NCI-H1694 (cell line): ENCODE measurements at regions not wholly inside any gene's neighbourhood (a gene's known extent, or its start where the extent isn't known, plus 50 kb on each side); places are given as distances from the start of the nearest gene placed in this dataset.

Experiments
- DNase-seq: peaks from one replicate; lab custom pipeline; 2025; lab: John Stamatoyannopoulos, UW

DNA sequence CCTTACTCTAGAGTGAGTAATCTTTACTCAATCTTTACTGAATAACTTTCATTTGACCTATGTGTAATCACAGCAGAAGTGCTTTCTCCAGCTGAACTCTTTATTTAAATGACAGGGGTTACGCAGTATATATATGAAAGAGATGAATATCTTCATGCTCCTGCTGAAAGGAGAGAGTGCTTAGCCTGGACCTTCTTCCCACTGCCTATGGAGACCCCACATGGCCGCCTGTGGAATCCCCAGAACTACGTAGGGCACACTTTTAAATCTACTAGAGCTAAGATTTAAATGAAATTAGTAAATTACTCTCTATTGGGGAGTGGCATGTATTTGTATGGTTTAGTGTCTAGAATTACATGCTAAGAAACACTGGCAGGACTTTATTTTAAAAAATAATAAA, 391.2 kb downstream of the ANKRD50 start:
- DNase-seq, result no peak

DNA sequence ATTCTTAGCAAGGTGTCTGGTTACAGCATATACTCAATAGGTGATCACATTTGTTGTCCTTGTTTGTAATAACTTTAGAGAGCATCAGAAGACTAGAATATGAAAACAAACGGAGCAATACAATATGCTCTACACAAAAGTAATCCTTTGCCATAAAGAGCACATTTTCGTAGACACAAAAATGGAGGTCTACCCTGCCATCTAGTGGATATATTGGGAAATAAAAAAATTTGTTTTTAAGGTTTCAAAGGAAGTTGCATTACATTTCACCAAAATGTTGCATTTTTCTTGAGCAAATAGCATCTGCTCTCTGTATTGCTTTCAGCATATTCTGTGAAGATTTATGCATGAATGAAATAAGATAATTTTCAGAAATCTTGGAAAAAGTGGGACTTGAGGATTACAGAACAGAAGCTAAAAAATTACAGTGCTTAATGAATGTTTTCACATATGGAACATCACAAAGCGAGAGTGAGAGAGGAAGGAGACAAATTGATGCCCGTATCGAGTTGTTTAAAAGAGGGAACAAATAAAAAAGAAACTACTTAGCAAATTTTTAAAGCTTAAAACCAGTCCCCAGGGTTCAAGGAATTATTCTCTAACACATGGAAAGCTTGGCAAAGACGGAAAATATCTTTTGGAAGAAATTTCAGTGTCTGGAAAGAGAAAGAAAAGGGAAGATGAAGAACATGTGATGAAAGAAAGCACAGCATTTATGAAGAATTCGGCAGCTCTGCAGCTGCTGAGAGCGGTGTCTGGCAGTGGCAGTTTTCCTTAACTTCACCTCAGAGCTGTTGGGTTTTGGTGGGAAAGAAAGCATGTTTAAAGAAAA, 390.1 kb downstream of the ANKRD50 start:
- peak; percentile 14 for DNase-seq

DNA sequence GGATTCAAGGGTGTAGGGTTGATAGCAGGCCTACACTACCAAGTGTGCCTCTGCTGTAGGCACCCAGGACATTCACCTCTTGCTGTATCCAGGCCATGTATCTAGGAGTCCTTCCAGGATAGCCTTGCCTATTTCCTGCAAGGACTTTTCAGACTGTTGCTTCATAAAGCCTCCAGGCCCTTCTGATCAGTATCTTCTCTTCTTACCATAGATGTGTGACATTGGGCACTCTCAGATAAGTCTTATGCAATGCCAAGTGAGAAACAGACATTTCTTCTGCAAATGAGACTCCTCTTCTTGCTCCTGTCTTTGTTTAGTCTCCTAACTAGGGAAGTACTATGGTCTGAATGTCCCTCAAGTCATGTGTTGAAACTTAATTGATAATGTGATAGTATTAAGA, 386.8 kb downstream of the ANKRD50 start:
- no peak for DNase-seq

DNA sequence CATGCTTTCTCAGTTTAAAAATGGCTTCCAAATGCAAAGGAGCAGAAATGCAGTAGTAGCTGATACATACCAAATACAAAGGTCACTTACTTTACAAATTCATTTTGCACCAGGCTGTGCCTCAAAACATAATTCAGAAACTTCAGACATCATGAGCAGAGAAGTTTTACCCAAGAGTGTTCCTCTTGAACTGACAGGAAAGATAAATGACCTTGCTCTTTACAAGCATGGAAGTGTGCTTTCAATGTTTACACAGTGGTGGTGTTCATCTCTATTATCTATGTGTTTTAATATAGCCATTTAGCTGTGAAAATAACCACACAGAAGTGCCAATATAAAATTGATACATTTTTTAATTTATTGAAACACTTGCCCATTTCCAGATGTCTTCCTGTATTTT, 383.4 kb downstream of the ANKRD50 start:
- DNase-seq, result no peak

DNA sequence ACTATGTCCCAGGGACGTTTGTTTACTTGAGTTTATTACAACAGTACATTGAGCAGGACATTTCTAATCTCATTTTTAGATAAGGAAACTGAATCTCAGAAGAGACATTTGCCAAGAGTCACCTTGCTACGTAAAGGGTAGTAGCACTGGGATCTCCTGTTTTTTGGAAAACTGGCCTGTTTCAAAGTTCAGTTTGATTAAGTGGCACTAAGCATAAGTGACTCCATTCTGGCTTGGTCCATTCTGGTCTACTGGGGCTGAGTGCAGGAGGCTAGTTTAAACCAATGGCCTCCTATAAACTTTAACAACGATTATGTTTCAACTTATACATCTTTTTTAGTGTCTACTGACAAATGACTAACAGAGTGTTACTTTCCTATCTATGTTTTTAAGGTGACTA, 382.5 kb downstream of the ANKRD50 start:
- no peak for DNase-seq

DNA sequence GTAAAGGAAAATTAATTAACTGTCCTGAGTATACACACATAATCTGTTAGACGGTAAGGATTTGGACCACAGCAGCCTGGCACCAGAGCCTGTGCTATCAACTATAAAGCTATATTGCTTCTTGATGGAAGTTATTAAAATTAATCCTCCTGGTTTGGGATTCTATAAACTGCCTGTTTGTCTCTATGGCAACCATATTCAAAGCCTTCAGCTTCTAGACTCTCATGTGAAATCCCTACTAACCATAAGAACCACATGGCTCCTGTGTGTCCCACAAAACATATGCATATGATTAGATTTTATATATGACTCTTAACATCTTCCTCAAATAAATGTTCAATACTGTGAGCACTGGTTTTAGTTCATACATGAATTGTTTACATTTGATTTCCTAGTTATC, 380.8 kb downstream of the ANKRD50 start:
- DNase-seq, result no peak

DNA sequence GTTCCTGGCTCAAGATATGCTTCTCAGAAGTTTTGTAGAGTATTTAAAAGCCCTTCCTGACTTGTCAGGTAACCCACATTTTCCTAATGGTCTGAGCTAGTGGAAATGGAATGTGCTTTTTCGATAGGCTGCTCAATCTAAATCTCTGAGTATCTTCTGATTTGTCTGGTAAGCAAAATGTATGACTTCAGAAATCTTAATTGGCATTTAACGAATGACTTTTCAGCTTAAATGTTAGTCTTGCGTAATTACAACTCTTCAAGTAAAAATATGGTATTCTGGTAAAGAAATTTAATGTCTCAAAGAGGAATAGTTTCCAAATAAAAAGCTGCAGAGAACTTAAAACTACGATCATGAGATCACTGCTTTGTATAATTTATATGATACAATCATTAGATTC, 379.1 kb downstream of the ANKRD50 start:
- DNase-seq, result no peak

DNA sequence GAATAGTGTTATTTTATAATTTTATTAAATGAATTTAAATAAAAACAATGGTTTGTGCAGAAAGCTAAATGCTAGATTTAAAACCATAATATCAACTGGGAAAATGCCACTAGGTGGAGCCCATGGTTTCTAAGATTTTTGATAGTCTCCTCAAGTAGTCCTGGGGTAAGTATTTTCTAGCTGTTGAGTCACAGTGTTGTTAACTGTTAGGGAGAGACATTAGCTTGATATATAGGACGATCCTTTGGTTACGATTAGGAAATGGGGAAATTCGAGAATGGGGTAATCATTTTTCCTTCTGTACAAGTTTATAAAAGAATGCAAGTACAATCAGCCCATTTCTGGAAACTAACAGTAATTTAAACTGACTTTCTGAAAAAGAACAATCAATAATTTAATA, 378.4 kb downstream of the ANKRD50 start:
- peak; percentile 12 for DNase-seq

DNA sequence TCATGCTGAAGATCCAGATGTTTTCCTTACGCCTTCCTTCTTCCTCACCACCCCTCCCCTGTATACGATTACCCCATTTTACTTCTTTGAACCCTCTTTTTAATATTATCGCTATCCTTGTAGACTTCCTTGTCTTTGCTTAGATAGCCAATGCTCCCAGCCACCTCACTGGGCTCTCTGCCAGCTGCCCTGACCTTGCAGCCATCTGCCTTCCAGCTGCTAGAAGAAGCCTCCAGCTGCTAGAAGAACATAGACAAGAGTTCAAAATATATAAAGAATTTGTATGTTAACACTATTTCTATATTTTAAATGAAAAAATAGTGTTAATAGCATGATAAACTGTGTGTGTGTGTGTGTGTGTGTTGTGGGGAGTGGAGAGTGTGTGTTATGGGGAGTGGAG, 374.7 kb downstream of the ANKRD50 start:
- DNase-seq, result no peak

DNA sequence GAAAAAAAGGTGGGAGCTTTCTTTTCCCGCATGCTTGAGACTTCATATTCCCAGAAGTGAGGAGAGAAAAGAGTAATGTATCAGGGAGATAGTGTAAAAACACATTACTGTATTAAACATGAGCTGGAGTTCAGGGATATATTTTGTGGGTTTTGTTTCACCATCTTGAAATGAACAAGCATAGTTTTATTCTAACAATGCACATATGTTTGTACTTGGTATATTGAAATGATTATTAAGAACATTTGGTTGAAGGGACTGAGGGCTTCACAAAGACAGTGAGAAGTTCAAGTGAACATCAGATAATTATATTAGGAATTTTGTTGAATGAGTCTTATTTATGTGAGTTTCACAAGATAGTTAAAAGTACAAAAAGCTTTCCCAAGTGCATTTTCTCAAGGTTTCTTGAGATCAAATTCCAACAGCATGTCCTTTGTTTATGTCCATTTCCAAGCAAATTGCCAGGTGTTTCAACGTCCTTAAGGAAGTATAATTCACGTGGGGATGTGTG, 368.8 kb downstream of the ANKRD50 start:
- no peak for DNase-seq

DNA sequence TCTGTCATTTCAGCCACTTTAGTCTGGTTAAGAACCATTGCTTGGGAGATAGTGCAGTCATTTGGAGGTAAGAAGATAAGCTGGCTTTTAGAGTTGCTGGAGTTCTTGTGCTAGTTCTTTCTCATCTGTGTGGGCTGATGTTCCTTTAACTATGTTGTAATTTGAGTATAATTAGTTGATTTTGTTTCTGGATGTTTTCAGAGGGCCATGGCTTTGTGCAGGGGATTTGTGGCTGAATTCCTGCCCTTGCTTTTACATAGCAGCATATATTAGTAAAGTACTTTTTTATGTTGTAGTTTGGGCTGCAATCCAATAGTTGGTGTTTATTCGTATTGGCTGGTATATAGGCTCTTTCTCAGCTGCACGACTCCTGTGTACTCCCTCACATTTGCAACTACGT, 339.6 kb downstream of the ANKRD50 start:
- no peak for DNase-seq

DNA sequence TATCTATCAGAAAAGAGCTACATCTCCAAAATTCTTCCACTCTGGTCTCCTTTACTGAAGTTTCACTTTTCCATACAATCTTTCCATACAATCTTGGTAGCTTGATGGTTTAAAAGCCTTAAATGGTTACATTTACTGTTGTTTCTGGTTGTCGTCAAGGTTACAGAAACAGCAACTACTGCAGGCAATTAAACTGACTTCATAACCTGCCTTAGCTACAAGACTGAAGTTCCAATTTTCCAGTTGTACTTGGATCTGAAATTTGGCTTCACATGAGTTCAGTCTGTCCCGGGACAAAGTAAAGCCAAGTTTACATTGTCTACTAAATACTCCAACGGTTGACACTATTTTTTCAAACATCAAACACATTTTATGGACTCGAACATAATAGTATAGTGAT, 326.4 kb downstream of the ANKRD50 start:
- DNase-seq, result no peak

DNA sequence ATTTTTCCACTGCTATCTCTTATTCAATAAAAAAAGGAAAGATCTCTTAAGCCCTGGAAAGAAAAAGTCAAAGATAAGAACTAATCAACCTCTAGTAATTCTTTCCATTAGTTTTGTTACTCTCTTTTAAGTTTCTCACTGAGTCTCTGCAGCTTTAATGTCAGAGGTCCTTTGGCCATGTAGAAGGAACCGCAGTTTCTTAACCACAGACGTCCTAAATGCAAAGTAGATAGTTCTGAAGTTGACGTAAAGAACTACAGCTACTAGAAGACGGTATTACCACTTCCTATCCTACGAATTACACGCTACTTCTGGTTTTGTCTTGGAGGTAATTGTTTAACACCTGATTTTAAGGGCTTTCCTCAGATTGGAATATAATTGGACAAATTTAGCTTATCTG, 325.9 kb downstream of the ANKRD50 start:
- DNase-seq, result no peak

DNA sequence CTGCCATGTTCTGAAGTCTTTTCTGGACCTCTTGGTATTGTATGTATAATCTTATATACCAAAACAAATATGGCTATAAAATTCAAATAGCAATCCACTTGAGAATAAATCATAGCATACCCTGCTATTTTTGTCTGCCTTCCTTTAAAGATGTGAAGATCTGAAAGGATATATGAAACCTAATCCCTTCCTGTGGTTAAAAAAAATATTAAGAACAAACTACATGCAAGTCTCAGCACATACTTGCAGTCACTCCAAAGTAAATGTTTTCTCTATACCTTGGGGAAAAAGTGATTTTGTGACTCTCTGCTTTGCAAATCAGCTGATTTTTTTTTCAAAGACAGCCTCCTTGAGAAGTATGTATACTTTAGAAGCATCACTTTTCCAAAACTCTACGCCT, 322.9 kb downstream of the ANKRD50 start:
- no peak for DNase-seq

DNA sequence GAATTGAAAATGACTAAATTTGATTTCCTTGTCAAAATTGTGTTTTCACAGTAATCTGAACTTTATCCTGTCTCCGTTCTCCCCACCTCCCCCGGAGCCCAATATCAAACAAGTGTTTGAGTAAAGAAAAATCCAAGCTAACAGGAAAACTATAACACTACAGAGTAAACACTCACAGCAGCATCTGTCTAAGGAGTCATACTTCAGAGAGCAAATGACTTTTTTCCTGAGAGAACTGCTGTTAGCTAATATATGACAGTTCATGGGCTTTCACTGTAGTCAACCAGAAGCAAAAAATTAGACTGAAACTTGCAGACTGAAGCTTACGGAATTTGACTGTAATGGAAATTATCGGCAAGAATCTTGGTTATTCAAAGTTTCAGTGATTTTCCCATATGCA, 321.7 kb downstream of the ANKRD50 start:
- no peak for DNase-seq

DNA sequence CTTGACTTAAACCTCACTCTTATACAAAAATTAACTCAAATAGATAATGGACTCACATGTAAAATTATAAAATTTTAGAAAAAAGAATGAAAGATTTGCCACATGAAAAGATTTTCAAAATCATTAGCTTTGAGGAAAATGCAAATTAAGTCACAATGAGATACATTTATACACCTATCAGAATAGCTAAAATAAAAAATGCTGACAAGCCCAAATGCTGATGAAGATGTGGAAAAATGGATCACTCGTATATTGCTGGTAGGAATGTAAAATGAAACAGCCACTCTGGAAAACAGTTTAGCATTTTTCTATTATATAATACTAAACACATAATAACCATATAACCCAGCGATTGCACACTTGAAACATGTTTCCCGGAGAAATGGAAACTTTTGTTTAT, 316.2 kb downstream of the ANKRD50 start:
- DNase-seq, result no peak

DNA sequence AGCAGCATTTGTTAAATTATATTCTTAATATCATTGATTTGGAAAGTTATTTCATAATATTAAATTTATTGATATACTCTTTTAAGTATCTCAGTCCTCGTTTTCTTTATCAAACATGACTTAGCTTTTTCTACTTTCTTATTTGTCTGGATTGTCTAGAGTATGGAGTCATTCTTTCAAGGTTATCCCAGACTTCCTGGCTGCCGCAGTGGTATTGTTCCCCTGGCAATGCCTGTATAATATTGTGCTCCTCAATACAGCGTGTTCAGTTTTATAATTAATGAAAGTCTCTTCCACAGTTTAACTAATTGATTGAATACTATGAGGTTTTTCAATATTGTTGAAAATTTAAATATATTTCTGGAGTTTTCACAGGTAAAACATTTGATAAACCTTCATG, 310.9 kb downstream of the ANKRD50 start:
- no peak for DNase-seq

DNA sequence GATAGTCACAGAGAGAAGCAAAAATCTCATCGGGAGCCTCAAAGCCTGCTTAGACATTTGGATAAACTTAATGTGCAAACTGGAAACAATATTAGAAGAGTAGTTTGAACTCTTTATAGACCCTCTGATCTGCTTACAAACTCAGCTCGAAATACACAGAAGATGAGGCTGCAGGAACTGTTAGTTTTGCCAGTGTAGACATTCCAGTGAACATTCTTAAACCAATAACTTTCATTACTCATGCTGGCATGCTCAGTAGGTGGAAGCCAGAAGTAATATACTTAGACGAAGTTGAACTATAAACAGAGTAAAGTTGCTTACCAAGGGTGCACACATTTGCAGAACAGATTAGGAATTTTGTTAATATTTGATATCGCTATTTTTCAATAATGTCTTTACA, 303.5 kb downstream of the ANKRD50 start:
- no peak for DNase-seq

DNA sequence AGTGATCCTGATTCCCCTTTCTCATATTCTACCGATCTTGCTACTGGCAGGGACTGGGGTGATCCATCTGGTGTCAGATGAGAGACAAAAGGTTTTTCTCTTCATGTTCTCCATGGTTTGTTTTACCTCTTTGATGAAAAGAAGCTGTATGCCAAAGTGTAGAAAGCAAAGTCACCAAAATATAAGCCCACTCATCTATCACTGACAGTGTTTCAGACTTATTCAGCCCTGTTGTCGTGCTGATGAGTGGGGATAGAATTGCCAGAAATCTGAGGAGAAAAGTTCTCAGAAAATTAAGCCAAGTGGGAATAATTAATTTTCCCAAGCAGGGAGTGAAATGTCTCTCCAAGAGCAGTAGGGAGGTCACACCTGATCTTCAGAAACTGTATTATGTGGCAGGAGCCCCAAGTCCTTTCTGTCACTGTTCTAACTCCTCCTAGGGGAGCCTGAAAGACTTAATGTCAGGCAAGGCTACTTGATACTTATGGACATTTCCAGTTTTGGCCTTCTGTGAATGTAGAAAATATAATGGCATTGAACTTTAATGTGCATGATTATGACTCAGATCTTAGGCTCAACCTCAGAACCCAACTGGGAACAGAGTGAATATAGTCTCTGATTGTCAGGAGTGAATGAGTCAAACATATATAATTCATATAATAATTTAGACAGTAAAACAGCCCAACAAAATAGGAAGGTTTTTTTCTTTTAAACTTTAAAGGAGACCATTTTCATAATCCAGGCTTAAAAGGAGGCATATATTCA, 298.1 kb downstream of the ANKRD50 start:
- no peak for DNase-seq

DNA sequence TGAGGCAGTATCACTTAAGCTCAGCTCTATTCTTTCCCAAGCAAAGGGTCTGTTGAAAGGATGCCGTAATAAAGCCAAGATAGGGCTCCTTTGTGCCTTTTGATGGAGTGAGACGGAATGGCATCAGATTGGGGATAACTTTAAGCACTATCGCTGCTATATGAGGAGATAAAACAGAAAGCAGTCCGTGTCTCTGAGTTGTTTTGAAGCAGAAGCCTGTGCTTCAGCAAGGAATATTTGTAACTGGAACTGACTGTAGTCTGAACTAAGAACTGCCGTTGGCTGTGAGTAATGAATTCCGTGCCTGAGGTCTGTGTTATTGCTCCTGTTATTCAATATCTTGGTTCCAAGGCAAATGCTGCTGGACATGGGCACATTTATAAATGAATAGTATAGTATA, 297.4 kb downstream of the ANKRD50 start:
- no peak for DNase-seq

DNA sequence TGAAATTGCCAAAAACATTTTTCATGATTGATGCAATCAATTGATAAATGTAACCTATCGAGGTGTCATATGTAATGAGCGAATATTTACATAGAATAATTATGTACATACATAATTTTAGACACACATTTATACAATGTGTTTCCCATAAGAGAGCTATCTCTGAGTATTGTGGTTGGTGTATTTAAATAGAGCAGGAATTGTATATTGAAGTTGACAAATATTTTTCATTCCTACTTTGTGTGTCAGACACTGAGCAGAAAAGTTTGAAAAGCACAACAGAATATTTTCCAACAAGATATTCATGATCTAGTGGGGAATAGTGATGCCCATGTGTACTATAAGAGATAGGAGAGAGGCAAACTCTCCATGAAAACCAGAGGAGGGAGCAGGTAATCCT, 295.2 kb downstream of the ANKRD50 start:
- no peak for DNase-seq

DNA sequence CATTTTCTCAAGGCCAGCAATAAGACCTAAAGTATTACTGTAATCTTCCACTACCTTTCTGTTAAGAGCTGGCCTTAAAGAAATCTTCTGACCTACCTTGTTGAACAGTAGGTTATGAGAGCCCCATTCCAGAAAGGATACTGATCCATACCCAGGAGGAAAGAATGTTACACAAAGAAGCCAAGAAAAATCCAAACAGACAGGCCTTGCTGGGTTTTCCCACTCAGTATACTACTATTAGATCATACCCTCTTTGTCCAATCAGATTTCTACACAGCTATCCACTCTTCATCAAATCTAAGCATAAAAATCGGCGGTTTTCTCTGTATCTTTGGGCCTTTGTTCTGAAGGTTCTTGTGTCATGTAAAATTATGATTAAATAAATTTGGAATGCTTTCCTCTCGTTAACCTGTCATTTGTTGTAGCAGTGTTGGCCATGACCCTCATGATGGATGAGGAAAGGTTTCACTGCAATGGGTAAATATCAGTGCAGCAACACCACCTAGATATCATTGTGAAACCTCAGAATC, 292.3 kb downstream of the ANKRD50 start:
- DNase-seq, result no peak

DNA sequence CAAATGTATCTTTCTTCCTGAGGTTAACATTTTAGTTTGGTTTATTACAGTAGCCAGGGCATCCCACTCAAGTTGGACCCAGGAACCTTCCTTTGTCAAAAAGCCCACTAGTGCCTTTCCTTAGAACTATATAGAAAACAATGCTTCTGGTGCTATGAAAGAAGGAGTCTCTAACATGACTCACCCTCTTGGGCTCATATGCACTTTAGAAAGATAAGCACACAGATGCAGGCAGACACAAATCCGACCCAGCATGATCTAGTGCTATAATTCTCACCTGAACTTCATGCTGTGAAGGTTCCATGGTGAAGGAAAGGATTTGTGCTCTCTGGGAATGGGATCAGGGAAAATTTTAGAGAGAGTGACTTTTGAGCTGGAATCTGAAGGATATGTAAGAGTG, 289.4 kb downstream of the ANKRD50 start:
- DNase-seq, result no peak
